ENCODE measurements at regions not wholly inside any gene's neighbourhood (a gene's known extent, or its start where the extent isn't known, plus 50 kb on each side); places are given as distances from the start of the nearest gene placed in this dataset.

GRCh38 chr15:101566748-101567488, 77.4 kb upstream of the PCSK6 start:
- Histone ChIP-seq H3K4me3 (ENCODE audit: low read depth, low read length, poor library complexity, severe bottlenecking) (no peak overlapping the region), H3K36me3 (ENCODE audit: insufficient read depth, low read length, poor library complexity, severe bottlenecking) (no peaks in the 10 kb centered on the region), H3K4me1 (ENCODE audit: insufficient read depth, low read length, poor library complexity, severe bottlenecking) (no peaks in the 10 kb centered on the region), H3K27me3 (replicated peaks; ENCODE audit: insufficient read depth, low read depth, low read length, poor library complexity) (peaks cover 19% of the 10 kb centered on the region), H3K27ac (ENCODE audit: low read depth, low read length, poor library complexity, severe bottlenecking) (no peak overlapping the region), H3K9me3 (ENCODE audit: low read depth, low read length, poor library complexity, severe bottlenecking) (no peaks in the 10 kb centered on the region)
- BruUV-seq (replicated peaks), result no TSS peak
- CTCF ChIA-PET, result no interaction called here
- intact Hi-C loops (cut with micrococcal nuclease; ENCODE audit: unreplicated experiment), result no loop called here
- TF ChIP-seq CTCF (conservative IDR thresholded peaks at IDR 0.05; ENCODE audit: low read depth, low read length) (no peak), EZH2 (IDR thresholded peaks at IDR 0.05; ENCODE audit: borderline replicate concordance, low read depth, low read length, poor library complexity, severe bottlenecking) (no peak)
- POLR2A ChIA-PET (ENCODE audit: low non-redundant PET), result no interaction called here
- no peak for DNase-seq (ENCODE audit: low spot score)

- no peaks in the 10 kb centered on the region for H3K9me3 ChIP-seq (ENCODE audit: low read depth, low read length, poor library complexity, severe bottlenecking)
- TF ChIP-seq CTCF (conservative IDR thresholded peaks at IDR 0.05; ENCODE audit: low read depth, low read length) (no peak), EZH2 (IDR thresholded peaks at IDR 0.05; ENCODE audit: borderline replicate concordance, low read depth, low read length, poor library complexity, severe bottlenecking) (no peak)
- CTCF ChIA-PET, result no interaction called here
- no peak overlapping the region for H3K27ac ChIP-seq (ENCODE audit: low read depth, low read length, poor library complexity, severe bottlenecking)
- POLR2A ChIA-PET (ENCODE audit: low non-redundant PET), result no interaction called here
- no TSS peak for BruUV-seq (replicated peaks)
- no peak overlapping the region for H3K4me3 ChIP-seq (ENCODE audit: low read depth, low read length, poor library complexity, severe bottlenecking)
- H3K36me3 ChIP-seq (ENCODE audit: insufficient read depth, low read length, poor library complexity, severe bottlenecking), result no peaks in the 10 kb centered on the region
- H3K27me3 ChIP-seq (replicated peaks; ENCODE audit: insufficient read depth, low read depth, low read length, poor library complexity), result peaks cover 19% of the 10 kb centered on the region
- H3K4me1 ChIP-seq (ENCODE audit: insufficient read depth, low read length, poor library complexity, severe bottlenecking), result no peaks in the 10 kb centered on the region
- intact Hi-C loops (cut with micrococcal nuclease; ENCODE audit: unreplicated experiment), result no loop called here
- no peak for DNase-seq (ENCODE audit: low spot score)
These were observed 75.9 kb upstream of the PCSK6 start for GRCh38 chr15:101565377-101565776.

- no peak for DNase-seq (ENCODE audit: low spot score)
- Histone ChIP-seq H3K4me1 (ENCODE audit: insufficient read depth, low read length, poor library complexity, severe bottlenecking) (no peaks in the 10 kb centered on the region), H3K27me3 (replicated peaks; ENCODE audit: insufficient read depth, low read depth, low read length, poor library complexity) (peaks cover 19% of the 10 kb centered on the region), H3K27ac (ENCODE audit: low read depth, low read length, poor library complexity, severe bottlenecking) (no peak overlapping the region), H3K36me3 (ENCODE audit: insufficient read depth, low read length, poor library complexity, severe bottlenecking) (no peaks in the 10 kb centered on the region), H3K4me3 (ENCODE audit: low read depth, low read length, poor library complexity, severe bottlenecking) (no peak overlapping the region), H3K9me3 (ENCODE audit: low read depth, low read length, poor library complexity, severe bottlenecking) (no peaks in the 10 kb centered on the region)
- TF ChIP-seq CTCF (conservative IDR thresholded peaks at IDR 0.05; ENCODE audit: low read depth, low read length) (no peak), EZH2 (IDR thresholded peaks at IDR 0.05; ENCODE audit: borderline replicate concordance, low read depth, low read length, poor library complexity, severe bottlenecking) (no peak)
- intact Hi-C loops (cut with micrococcal nuclease; ENCODE audit: unreplicated experiment), result no loop called here
- POLR2A ChIA-PET (ENCODE audit: low non-redundant PET), result no interaction called here
- CTCF ChIA-PET, result no interaction called here
- BruUV-seq (replicated peaks), result no TSS peak
These were observed 73.8 kb upstream of the PCSK6 start for GRCh38 chr15:101563176-101563796.
